ENCODE measurements at regions not wholly inside any gene's neighbourhood (a gene's known extent, or its start where the extent isn't known, plus 50 kb on each side); places are given as distances from the start of the nearest gene placed in this dataset.
A peak's percentile ranks its signal among the peaks of the same experiment; 100 is the strongest.

GRCh38 chr9:111094433-111094924, 56.2 kb upstream of the LPAR1 start:
- Histone ChIP-seq H3K4me3 (no peak overlapping the region), H3K4me2 (ENCODE audit: control insufficient read depth, insufficient read depth) (no peak overlapping the region), H2AFZ (ENCODE audit: control insufficient read depth, low read depth, low read length) (no peak overlapping the region), H3K9me3 (replicated peaks; ENCODE audit: control insufficient read depth, insufficient read depth, low read length) (no peaks in the 10 kb centered on the region), H3K27me3 (replicated peaks in 1 of 2; ENCODE audit: control insufficient read depth in 2 of 2, insufficient read depth in 2 of 2, low read length in 1 of 2) (no peaks in the 10 kb centered on the region), H3K9ac (ENCODE audit: control insufficient read depth, insufficient read depth, low read length) (no peak overlapping the region), H3K4me1 (ENCODE audit: control insufficient read depth, insufficient read depth, low read length) (no peaks in the 10 kb centered on the region), H3K79me2 (ENCODE audit: control insufficient read depth, insufficient read depth, low read length) (no peaks in the 10 kb centered on the region), H4K20me1 (ENCODE audit: control insufficient read depth, insufficient read depth) (no peaks in the 10 kb centered on the region), H3K27ac (ENCODE audit: control insufficient read depth, insufficient read depth) (no peak overlapping the region), H3K36me3 (ENCODE audit: control insufficient read depth in 2 of 2, insufficient read depth in 2 of 2, low read length in 1 of 2) (no peaks in the 10 kb centered on the region)
- FAIRE-seq (no peak), ATAC-seq (peak; percentile 85), DNase-seq (ENCODE audit: low read depth, low spot score) (peak; percentile 9)
- intact Hi-C loops (cut with micrococcal nuclease; ENCODE audit: unreplicated experiment): no loop called here
- 19% methylated on average over 2 of the region's 2 CpGs for WGBS (ENCODE audit: insufficient coverage, insufficient replicate concordance, low lambda C conversion rate, missing lambda C conversion rate)
- SMC1A ChIA-PET (ENCODE audit: uncharacterized antibody, unreplicated experiment): interaction anchor here (1.1 to 2.1 kb wide), 2 partner anchors 7 to 58 kb away, joined by 3 to 6 read pairs; no protein-coding TSS in a partner anchor
- RAD21 ChIA-PET (ENCODE audit: unreplicated experiment): interaction anchor here (0.6 kb wide), 1 partner anchor 32 kb away, joined by 3 read pairs; no protein-coding TSS in a partner anchor
- POLR2A ChIA-PET: no interaction called here
- CTCF ChIA-PET: no interaction called here
- BruUV-seq (replicated peaks): no TSS peak
- in situ Hi-C loops (cut with MboI): no loop called here
- TF ChIP-seq HCFC1 (IDR thresholded peaks at IDR 0.05; ENCODE audit: low read length): no peak
- peak; percentile 34; the same call in 1 of the 2 replicates for TF ChIP-seq CBFB (IDR thresholded peaks at IDR 0.05; ENCODE audit: low read depth)
- no peak for TF ChIP-seq TAF1 (IDR thresholded peaks at IDR 0.05; ENCODE audit: borderline replicate concordance, low read depth, low read length)
- TF ChIP-seq ZBED1 (IDR thresholded peaks at IDR 0.05; ENCODE audit: borderline replicate concordance): no peak
- peak; percentile 90 for TF ChIP-seq NR2F1 (conservative IDR thresholded peaks at IDR 0.05)
- peak; percentile 79 for TF ChIP-seq JUNB (IDR thresholded peaks at IDR 0.05)
- no peak for TF ChIP-seq CREB1 (IDR thresholded peaks at IDR 0.05; ENCODE audit: low read depth)
- peak; percentile 71; the same call in 1 of the 2 replicates for TF ChIP-seq SPI1 (IDR thresholded peaks at IDR 0.05; ENCODE audit: borderline replicate concordance, insufficient read depth, low read depth, low read length)
- no peak for TF ChIP-seq YBX1 (IDR thresholded peaks at IDR 0.05)
- peak; percentile 57 for TF ChIP-seq RUNX3 (IDR thresholded peaks at IDR 0.05; ENCODE audit: low read length)
- TF ChIP-seq IRF3 (IDR thresholded peaks at IDR 0.05): no peak
- no peak for TF ChIP-seq CHD1 (IDR thresholded peaks at IDR 0.05; ENCODE audit: low read depth, low read length)
- TF ChIP-seq PML (IDR thresholded peaks at IDR 0.05; ENCODE audit: low read length): no peak
- no peak for TF ChIP-seq GABPA (IDR thresholded peaks at IDR 0.05; ENCODE audit: low read depth)
- peak; percentile 48 for TF ChIP-seq NR2C1 (IDR thresholded peaks at IDR 0.05)
- no peak for TF ChIP-seq BMI1 (IDR thresholded peaks at IDR 0.05; ENCODE audit: borderline replicate concordance)
- TF ChIP-seq ZBTB40 (IDR thresholded peaks at IDR 0.05; ENCODE audit: borderline replicate concordance): no peak
- peak; percentile 78 to 84; a peak in 3 of 4 replicates for TF ChIP-seq IKZF2 (IDR thresholded peaks at IDR 0.05)
- no peak for TF ChIP-seq HDAC2 (IDR thresholded peaks at IDR 0.05)
- TF ChIP-seq TCF7 (IDR thresholded peaks at IDR 0.05; ENCODE audit: borderline replicate concordance): 0 out of 2 replicates have a peak, but pooled peaks have one; percentile 14
- no peak for TF ChIP-seq KAT2A (conservative IDR thresholded peaks at IDR 0.05; ENCODE audit: control insufficient read depth, low read depth, low read length)
- TF ChIP-seq CEBPB (IDR thresholded peaks at IDR 0.05; ENCODE audit: borderline replicate concordance in 1 of 2, low read depth in 2 of 2, low read length in 2 of 2): no peak
- TF ChIP-seq DPF2 (IDR thresholded peaks at IDR 0.05): 0 out of 2 replicates have a peak, but pooled peaks have one; percentile 15
- TF ChIP-seq NBN (IDR thresholded peaks at IDR 0.05): 0 out of 2 replicates have a peak, but pooled peaks have one; percentile 17
- no peak for TF ChIP-seq RB1 (IDR thresholded peaks at IDR 0.05; ENCODE audit: borderline replicate concordance)
- TF ChIP-seq HDGF (IDR thresholded peaks at IDR 0.05): no peak

Data from GM12878 (cell line).